ENCODE measurements at regions not wholly inside any gene's neighbourhood (a gene's known extent, or its start where the extent isn't known, plus 50 kb on each side); places are given as distances from the start of the nearest gene placed in this dataset.

DNA sequence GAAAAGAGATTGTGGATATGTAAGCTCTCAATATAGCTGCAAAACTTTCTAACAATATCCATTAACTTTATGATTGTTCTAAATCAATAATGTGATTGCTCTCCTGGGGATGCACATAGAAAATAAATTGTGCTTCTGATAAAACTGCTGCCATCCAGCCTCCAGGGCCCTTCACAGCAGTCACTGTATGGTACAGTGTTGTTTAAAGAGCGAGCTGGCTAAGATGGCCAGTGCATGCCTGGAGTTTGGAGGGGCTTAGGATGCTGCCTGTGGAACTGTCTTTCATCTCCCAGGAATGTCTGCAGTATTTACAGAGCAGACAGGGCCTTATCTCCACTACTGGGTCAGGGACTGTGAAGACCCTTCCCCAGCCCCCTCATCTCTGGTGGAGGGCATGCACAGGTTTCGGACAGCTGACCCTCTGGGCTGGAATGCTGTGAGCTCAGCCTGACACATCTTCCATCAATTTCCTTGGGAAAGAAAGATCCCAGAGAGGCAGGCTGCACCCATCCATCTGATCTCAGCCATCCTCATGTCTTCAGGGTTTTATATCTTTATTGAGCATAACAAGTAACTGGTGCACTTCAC lies 137.0 kb downstream of the PLPP3 start:
- DNase-seq: no peak

- no peak for DNase-seq
These were observed 137.8 kb downstream of the PLPP3 start for GRCh38 chr1:56441601-56442000.

DNA sequence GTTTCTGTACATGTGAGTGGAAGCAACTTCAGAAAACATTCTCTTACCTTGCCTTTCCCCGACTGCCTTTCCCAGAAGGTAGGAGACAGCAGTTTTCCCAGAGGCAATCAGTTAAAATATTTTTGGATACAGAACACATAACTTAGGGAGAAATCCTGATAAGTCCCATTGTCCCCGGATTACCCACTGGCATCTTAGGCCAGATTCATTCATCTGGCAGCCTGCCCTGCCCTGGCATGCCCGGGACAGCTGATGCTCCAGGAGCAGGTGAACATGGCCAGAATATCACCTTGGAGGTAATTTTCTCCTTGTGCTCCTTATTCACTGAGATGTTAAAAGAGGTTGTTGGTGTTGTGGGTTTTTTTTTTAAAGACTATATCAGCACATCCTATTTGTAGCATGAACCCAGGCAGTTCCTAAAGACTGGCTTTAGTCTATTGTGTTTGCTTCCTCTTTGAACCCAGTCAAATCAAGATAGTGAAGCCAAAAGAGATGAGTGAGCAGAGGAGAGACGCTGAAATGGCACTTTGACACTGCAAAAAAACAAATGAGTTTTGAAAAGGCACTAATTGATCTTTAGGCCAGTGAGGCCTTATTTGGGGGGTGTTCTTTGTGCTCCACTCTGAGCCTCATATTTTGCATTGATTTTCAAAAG lies 139.6 kb downstream of the PLPP3 start:
- DNase-seq: no peak

DNA sequence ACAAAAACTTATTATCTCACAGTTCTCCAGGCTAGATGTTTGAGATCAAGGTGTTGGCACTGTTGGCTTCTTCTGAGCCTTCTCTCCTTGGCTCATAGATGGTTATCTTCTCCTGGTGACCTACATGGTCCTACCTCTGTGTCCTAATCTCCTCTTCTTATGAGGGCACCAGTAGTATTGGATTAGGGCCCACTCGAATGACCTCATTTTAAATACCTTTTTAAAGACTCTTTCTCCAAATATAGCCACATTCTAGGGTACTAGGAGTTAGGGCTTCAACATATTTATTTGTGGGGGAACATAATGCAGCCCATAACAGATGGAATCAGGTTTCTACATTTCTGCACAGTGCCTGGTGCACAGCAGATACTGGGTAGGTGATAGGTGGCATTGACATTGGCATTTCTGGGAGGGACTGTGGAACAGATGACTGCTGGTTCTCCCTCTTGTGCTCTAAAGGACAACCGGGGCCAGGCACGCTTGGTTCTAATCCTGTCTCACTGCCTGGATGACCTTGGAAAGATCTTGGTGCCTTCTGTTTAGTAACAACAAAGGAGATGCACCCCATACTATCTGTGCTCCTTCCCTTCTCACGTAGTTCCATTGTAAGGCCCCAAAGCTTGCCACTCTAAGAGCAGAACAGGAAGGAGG lies 140.3 kb downstream of the PLPP3 start:
- no peak for DNase-seq

DNA sequence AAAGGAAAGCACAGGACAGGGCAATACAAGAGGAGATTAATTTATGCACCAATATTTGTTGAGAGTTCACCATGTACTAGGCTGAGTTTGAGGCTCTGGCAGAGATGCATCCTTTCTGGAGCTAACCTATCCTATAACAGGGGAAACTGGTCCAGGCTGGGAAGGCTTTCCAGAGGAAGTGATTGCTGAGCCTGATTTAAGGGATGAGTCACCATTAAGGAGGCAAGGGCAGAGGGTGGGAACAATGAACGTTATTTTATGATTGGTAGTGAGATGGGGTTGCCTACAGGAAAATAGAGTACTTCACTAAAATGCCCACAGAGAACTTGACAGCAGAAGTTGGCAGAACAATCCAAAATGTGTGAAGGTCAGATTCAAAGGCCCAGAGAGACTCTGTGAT lies 141.4 kb downstream of the PLPP3 start:
- DNase-seq: no peak

GRCh38 chr1:56436912-56437417 lies 142.4 kb downstream of the PLPP3 start:
- DNase-seq: no peak

DNA sequence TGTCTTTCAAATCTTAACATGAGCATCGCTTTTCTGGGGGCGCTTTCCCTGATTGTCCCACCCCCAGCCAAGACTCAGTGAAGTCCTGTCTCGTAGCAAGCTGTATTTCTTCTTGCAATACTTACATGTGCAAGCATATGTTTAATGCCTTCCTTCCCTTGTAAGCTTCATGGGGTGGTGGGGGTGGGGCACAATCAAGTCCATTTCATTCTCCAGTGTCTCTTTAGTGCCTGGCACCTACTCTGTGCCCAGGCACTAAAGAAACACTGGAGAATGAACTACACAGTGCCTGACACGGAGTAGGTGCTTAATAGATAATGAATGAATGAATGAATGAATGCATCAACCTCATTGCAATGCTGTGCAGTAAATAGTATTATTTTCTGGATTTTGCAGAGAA lies 143.1 kb downstream of the PLPP3 start:
- no peak for DNase-seq

GRCh38 chr1:56435434-56436262 lies 143.7 kb downstream of the PLPP3 start:
- DNase-seq: no peak

DNA sequence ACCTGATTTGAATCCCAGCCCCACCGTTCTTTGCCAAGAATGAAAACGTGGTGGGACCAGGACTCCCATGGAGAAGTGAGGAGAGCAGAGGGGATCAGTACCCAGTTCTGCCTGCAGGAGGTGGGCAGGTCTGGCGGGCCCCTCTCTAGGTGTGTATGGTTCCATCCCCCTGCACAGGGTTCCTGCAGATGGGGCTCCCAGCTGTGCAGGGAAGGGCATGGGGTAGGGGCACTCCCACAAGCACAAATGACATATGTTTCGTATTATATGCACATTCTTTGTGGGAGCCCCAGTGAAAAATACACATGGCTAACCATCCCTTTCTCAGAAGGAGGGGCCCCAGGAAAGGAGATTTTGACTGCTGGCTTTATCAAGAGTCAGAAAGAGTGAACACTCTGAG lies 144.6 kb downstream of the PLPP3 start:
- no peak for DNase-seq

DNA sequence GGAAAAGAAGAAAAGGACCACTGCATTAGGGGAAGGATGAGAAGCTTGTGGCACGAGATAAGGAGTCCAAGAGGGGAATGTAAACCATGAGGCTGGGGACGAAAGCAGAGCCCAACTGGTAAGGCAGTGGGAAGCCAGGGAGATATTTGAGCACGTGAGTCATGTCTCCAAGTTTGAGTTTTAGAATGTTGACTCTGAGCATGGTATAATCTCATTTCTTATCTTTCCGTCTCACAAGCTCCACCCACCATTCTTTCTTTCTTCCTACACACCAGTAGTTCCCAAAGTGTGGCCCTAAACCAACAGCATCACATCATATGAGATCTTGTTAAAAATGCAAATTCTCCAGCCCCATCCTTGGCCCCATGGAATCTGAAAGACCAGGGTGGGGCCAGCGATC lies 145.3 kb downstream of the PLPP3 start:
- no peak for DNase-seq

- no peak for DNase-seq
These were observed 146.2 kb downstream of the PLPP3 start for GRCh38 chr1:56433056-56433577.

DNA sequence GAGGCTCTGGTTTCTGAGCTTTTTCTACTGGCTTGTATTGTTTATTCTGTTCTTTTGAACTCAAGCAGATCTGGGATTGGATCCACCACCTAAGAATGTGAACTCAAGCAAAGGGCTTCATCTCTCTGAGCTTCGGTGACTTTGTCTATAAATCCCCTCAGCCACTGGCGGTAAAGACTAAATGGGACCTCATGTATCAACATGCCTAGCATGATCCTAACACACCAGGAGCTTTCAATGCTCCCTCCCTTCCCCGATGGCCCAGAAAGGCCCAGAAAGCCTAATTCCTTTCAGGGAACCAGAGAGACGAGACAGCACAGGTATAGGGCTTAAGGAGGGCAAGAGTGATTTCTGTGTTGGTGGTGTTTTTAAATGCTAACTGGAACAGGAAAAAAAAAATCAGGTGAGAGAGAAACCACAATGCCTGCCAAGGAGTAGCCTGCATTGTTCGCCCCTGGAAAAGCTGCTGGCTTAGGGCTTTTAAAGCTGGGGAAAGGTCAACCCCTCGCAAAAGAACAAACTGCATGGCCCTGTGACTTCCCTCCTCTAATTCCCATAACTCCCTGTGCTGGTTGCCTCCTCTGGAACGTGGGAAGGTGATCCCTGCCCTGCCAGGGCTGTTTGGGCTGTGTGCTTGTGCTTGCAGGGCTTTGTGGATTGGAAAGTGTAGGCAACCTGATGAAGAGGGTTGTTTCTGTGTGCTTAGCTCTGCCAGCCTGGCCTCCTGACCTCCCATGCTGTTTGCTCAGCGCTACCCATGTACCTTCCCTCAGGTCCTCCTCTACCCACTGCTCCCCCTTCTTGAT lies 147.0 kb downstream of the PLPP3 start:
- DNase-seq: no peak

DNA sequence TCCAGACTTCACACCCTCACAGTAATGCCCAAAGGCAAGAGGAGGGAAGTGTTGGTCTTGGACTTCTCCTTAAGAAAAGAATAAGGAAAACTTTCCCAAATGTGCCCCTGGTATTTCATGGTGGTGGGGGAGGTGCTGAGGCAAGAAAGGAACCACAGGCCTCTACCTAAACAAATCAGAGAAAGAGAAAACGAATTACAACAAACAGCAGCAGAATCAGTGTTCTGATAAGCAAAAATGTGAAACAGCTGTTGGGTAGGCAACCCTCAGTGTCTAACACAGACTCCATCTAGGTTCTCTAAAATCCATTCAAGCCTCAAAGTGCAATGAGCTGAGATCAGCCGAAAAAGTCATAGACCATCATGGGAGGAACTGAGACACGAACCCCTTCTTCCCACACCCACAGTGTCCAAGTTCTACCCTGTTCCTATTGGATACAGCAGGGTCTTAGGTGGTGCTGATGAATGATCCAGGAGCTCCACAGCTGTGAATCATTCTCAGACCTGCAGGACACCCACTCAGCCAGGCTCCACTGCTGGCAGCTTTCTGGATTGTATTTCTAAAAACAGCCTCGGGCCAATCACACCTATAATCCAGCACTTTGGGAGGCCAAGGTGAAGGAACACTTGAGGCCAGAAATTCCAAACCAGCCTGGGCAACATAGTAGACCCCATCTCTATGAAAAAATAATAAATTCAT lies 149.1 kb downstream of the PLPP3 start:
- no peak for DNase-seq

- DNase-seq: no peak
These were observed 150.1 kb downstream of the PLPP3 start for GRCh38 chr1:56429288-56429687.

DNA sequence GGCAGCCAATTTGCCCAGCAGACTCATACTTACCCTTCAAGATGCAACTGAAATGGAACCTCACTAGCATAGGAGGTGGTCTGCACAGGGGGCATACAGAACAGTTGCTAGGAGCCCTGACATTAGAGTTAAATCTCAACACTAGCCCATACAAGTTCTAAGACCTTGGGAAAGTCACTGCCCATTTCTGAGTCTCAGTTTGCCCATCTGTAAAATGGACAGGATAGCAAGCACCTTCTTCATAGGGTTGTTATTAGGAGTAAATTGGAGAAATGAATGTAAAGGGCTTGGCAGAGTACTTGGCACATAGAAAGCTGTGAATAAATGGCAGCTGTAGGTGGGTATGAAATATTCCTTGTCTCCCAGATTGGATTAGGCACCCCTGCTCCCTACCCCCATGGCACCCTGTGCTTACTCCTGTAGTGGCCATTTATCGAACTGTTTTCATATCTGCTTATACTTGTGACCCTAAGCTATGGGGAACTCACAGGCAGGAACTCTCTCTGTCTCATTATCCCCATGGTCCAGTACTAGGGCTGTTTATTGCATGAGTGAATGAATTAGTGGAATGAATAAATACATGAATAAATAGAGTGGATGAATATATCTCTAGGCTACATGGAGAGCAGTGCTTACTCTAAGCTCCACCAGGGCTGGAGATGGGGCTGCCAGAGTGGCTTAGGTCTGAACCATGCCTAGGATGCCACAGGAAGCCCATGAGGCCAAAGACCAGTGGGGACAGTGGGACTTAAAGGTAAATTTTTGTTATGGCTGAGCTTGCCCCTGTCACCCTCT lies 152.6 kb downstream of the PLPP3 start:
- DNase-seq: no peak

- no peak for DNase-seq
These were observed 153.8 kb downstream of the PLPP3 start for GRCh38 chr1:56425494-56426037.

DNA sequence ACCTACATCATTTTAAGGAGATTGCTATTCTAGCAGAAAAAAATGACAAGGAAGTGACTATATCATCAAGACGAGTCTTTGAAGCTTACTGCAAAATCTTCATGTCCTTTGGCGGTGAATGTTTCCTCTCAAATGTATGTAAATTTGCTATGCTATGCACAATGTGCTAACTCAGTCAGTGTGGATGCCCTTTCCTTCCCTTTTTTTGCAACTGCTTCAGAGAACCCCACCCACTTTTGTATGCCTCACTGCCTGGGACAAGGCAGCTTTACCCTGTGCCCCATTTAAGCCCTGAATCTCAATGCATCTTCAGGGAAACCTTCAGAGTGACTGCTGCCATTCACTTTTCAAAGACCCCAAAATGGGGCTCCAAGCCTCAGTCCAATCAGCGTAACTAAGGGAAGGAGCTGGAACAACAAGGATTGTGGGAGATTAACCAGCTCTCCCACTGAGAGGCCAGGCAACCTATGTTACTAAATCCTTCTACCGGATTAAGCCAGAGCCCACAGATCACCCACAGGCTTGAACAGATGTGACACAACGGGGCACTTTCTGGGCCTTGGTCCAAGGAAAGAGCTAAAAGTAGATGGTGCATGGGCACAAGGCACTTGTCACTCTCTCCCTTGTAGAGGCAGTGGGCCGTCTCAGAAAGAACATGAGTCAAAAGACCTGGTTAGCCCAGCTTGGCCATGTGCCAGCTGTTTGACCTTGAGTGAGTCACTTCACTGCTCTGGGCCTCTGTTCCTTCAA lies 154.4 kb downstream of the PLPP3 start:
- DNase-seq: no peak

GRCh38 chr1:56423716-56424115 lies 155.6 kb downstream of the PLPP3 start:
- DNase-seq: no peak

- DNase-seq: no peak
These were observed 161.2 kb downstream of the PLPP3 start for GRCh38 chr1:56418151-56418631.

- no peak for DNase-seq
These were observed 161.7 kb downstream of the PLPP3 start for GRCh38 chr1:56417646-56418045.

Measured in stimulated activated CD4-positive, alpha-beta T cell treated with anti-CD3 and anti-CD28 coated beads, Interleukin-4, amount 100 ng/mL, for 4 hours (primary cell).